ENCODE measurements at regions not wholly inside any gene's neighbourhood (a gene's known extent, or its start where the extent isn't known, plus 50 kb on each side); places are given as distances from the start of the nearest gene placed in this dataset.

- no peaks in the 10 kb centered on the region for H3K36me3 ChIP-seq (ENCODE audit: control insufficient read depth, insufficient read depth, low read length)
- H3K4me1 ChIP-seq (ENCODE audit: control insufficient read depth, insufficient read depth, low read length) = 0 out of 2 replicates have a peak, but pooled peaks cover 7% of the 10 kb centered on the region
- H3K27ac ChIP-seq (ENCODE audit: low read depth, low read length) = peak overlapping the region; percentile 42
- H3K27me3 ChIP-seq (ENCODE audit: control insufficient read depth, insufficient read depth, low read length) = no peaks in the 10 kb centered on the region
- no peak overlapping the region for H3K9ac ChIP-seq (ENCODE audit: low read depth, low read length)
- no peak overlapping the region for H3K4me3 ChIP-seq (ENCODE audit: low read depth, low read length)
- H3K9me3 ChIP-seq (ENCODE audit: control insufficient read depth, insufficient read depth, low read length) = peaks cover 18% of the 10 kb centered on the region
These were observed 110.9 kb downstream of the ASB7 start for GRCh38 chr15:100713163-100713867.

DNA sequence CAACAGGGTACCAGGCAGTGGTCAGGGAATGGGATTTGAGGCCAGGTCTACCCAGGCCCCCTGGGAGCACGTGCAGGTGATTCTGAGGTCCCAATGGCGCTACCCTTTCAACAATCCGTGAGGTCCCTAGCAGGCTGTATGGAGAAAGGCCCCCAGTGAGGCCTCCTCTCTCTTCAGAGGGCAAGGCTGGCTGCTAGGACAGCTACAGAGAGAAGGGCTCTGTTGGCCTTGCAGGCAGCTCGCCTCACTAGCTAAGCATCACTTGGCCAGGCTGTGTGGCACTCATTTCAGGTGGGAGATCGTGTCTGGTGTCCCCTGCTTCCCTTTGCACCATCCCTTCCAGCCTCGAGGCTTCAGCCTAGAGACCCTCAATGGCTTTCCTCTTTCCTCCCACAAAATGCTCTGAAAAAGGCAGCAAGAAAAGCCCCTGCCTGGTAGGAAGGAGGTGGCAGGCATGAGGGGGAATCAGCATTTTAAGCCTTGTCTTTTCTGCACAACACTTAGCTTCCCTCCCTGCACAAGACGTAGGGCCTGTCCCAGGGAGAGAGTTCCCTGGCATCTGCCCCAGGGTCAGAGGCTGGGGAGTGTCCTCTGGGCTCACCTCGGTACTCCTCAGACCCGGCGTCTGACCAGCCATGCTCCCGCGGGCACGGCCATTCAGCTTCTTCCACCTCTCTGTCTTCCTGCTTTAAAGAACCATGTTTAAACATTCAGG is 111.8 kb downstream of the ASB7 start:
- H3K27me3 ChIP-seq (ENCODE audit: control insufficient read depth, insufficient read depth, low read length) = no peaks in the 10 kb centered on the region
- no peak overlapping the region for H3K9ac ChIP-seq (ENCODE audit: low read depth, low read length)
- no peaks in the 10 kb centered on the region for H3K36me3 ChIP-seq (ENCODE audit: control insufficient read depth, insufficient read depth, low read length)
- 0 out of 2 replicates have a peak, but pooled peaks cover 7% of the 10 kb centered on the region for H3K4me1 ChIP-seq (ENCODE audit: control insufficient read depth, insufficient read depth, low read length)
- H3K9me3 ChIP-seq (ENCODE audit: control insufficient read depth, insufficient read depth, low read length) = peaks cover 14% of the 10 kb centered on the region
- H3K4me3 ChIP-seq (ENCODE audit: low read depth, low read length) = no peak overlapping the region
- H3K27ac ChIP-seq (ENCODE audit: low read depth, low read length) = no peak overlapping the region

DNA sequence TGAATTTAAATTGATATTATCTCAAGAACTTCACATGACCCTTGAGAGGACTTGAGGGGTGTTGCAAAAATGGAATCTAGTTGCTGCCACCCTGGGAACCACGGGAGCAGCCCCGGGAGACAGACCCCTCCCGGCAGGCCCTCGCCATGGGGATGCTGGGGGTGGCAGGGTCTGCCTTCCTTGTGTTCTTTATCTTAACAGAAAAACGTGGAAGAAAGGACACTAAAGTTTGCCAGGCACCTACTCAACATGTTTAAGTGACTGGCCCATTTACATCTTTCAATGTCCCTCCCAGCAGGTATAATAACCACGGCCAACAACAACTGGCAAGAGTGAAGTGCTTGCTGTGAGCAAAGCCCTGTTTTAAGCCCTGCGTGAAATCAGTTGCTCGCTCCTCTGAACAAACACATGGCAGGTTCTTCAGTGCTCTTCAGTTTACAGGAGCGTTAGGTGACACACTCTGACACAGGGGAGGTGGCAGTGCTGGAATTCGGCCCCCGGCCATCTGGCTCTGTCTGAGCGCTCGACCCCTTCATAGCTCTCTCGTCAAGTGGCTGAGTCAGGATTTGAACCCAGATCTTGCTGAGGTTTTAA is 112.5 kb downstream of the ASB7 start:
- Histone ChIP-seq H3K27ac (ENCODE audit: low read depth, low read length) (no peak overlapping the region), H3K9ac (ENCODE audit: low read depth, low read length) (no peak overlapping the region), H3K36me3 (ENCODE audit: control insufficient read depth, insufficient read depth, low read length) (no peaks in the 10 kb centered on the region)

DNA sequence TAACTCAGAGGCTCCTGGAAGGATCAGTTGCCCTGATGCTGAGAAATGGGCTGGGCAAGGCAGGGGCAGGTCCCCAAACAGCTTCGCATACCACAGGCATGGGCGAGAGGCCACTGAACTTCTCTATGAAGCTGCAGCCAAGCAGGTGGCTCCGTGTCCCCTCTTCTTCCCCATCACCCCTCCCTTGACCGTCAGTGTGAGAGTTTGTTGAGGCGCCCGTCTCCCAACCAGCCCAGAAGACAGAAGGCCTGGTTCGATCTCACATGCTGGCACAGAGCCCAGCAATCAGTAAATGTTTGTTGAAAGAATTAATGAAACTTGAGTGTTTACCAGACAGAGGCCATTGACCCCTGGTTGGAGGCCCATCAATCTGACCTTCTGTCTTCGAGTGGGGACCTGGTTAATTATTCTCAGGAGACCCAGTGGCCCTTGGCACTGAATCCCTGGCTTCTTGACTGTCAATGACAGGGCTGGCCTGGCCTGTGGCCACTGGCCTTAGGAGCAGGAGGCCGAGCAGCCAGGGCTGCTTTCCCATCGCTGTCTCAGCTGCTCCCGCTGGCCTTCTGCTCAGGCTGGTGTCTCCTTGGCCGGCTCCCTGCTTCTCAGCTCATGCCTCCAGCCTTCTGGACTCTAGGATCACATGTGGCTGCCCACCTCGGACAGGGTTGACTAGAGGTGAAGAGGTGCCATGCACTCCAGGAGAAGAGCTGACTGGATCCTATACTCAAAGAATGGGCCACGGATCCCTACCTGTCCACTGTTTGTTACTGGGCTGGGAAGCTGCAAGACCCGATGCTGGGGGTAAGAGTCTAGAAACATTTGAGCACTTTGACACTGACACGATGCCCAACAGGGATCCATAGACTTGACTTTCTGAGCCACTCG is 113.4 kb downstream of the ASB7 start:
- H3K4me3 ChIP-seq (ENCODE audit: low read depth, low read length) = no peak overlapping the region
- H3K9me3 ChIP-seq (ENCODE audit: control insufficient read depth, insufficient read depth, low read length) = peaks cover under 1% of the 10 kb centered on the region; the same call in 1 of the 2 replicates
- H3K9ac ChIP-seq (ENCODE audit: low read depth, low read length) = no peak overlapping the region
- H3K27ac ChIP-seq (ENCODE audit: low read depth, low read length) = no peak overlapping the region
- no peaks in the 10 kb centered on the region for H3K36me3 ChIP-seq (ENCODE audit: control insufficient read depth, insufficient read depth, low read length)
- H3K27me3 ChIP-seq (ENCODE audit: control insufficient read depth, insufficient read depth, low read length) = no peaks in the 10 kb centered on the region
- H3K4me1 ChIP-seq (ENCODE audit: control insufficient read depth, insufficient read depth, low read length) = 0 out of 2 replicates have a peak, but pooled peaks cover 7% of the 10 kb centered on the region

More for the DNA sequence above, 112.5 kb downstream of the ASB7 start:
- Histone ChIP-seq H3K4me3 (ENCODE audit: low read depth, low read length) (no peak overlapping the region), H3K27me3 (ENCODE audit: control insufficient read depth, insufficient read depth, low read length) (no peaks in the 10 kb centered on the region), H3K9me3 (ENCODE audit: control insufficient read depth, insufficient read depth, low read length) (peaks cover 10% of the 10 kb centered on the region), H3K4me1 (ENCODE audit: control insufficient read depth, insufficient read depth, low read length) (0 out of 2 replicates have a peak, but pooled peaks cover 7% of the 10 kb centered on the region)

- Histone ChIP-seq H3K27ac (ENCODE audit: low read depth, low read length) (no peak overlapping the region), H3K9ac (ENCODE audit: low read depth, low read length) (no peak overlapping the region), H3K9me3 (ENCODE audit: control insufficient read depth, insufficient read depth, low read length) (no peaks in the 10 kb centered on the region), H3K27me3 (ENCODE audit: control insufficient read depth, insufficient read depth, low read length) (no peaks in the 10 kb centered on the region), H3K4me1 (ENCODE audit: control insufficient read depth, insufficient read depth, low read length) (0 out of 2 replicates have a peak, but pooled peaks cover 7% of the 10 kb centered on the region), H3K4me3 (ENCODE audit: low read depth, low read length) (no peak overlapping the region), H3K36me3 (ENCODE audit: control insufficient read depth, insufficient read depth, low read length) (no peaks in the 10 kb centered on the region)
These were observed 114.2 kb downstream of the ASB7 start for GRCh38 chr15:100716456-100717085.

DNA sequence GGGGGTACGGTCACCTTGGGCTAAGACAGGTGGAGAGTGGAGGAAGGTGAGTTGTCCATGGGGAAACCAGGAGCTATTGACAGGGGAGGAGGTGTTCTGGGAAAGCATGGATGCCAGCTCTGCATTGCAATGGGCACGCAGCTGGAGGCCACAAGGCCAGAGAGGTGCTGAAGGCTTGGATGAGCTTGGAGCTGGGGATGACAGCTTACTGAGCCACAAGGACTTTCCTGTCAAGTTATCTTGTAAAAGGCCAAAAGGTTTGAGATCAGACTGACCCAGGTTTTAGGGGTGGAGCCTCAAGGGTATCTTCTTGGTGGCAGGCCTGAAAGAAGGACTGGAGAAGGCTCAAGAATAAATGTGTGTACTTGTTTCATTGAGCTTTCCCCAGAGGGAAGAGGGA is 115.2 kb downstream of the ASB7 start:
- Histone ChIP-seq H3K27me3 (ENCODE audit: control insufficient read depth, insufficient read depth, low read length) (no peaks in the 10 kb centered on the region), H3K4me3 (ENCODE audit: low read depth, low read length) (no peak overlapping the region), H3K9me3 (ENCODE audit: control insufficient read depth, insufficient read depth, low read length) (no peaks in the 10 kb centered on the region), H3K4me1 (ENCODE audit: control insufficient read depth, insufficient read depth, low read length) (0 out of 2 replicates have a peak, but pooled peaks cover 7% of the 10 kb centered on the region), H3K9ac (ENCODE audit: low read depth, low read length) (no peak overlapping the region), H3K27ac (ENCODE audit: low read depth, low read length) (no peak overlapping the region), H3K36me3 (ENCODE audit: control insufficient read depth, insufficient read depth, low read length) (no peaks in the 10 kb centered on the region)

DNA sequence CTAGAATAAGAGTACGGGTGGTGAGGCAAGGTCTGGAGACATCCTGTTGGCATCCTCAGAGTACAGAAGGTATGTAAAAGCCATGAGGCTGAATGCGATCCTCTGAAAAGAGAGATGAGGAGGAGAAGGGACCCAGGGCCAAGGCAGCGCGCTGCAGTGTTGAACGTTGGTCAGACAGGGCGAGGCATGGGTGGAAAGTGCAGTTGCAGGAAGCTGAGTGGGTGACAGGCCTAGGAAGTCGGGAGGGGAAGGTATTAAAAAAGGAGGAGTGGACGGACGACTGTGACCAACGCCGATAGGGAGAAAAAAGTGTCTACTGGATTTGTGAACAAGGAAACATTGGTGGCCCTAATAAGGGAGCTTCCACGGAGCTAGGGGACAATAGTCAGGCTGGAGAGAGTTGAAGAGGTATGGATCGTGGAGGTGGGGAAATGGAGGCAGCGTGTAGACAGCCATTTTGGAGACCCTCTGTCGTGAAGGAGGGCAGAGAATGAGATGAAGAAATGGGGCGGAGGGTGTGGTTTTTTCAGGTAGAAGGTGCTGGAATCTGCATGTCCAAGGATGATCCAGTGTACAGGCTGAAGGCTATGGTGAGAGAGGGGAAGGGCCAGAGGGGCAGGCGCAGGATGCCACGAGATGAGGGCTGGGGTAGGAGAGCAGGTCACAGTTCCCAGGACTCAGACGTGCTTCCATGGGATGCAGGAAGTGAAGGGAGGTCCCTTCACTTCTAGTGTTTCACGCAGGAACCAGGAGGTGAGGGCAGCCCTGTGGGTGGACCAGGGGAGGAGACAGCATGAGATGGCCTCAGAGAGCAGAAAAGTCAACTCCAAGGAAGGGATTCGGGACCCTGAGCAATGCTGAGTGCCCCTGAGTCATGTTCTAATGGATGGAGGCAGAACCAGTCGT is 115.9 kb downstream of the ASB7 start:
- 0 out of 2 replicates have a peak, but pooled peaks cover 4% of the 10 kb centered on the region for H3K4me1 ChIP-seq (ENCODE audit: control insufficient read depth, insufficient read depth, low read length)
- no peaks in the 10 kb centered on the region for H3K27me3 ChIP-seq (ENCODE audit: control insufficient read depth, insufficient read depth, low read length)
- no peak overlapping the region for H3K27ac ChIP-seq (ENCODE audit: low read depth, low read length)
- H3K9me3 ChIP-seq (ENCODE audit: control insufficient read depth, insufficient read depth, low read length) = no peaks in the 10 kb centered on the region
- H3K9ac ChIP-seq (ENCODE audit: low read depth, low read length) = no peak overlapping the region
- H3K36me3 ChIP-seq (ENCODE audit: control insufficient read depth, insufficient read depth, low read length) = no peaks in the 10 kb centered on the region
- no peak overlapping the region for H3K4me3 ChIP-seq (ENCODE audit: low read depth, low read length)

- Histone ChIP-seq H3K4me3 (ENCODE audit: low read depth, low read length) (no peak overlapping the region), H3K27me3 (ENCODE audit: control insufficient read depth, insufficient read depth, low read length) (no peaks in the 10 kb centered on the region), H3K27ac (ENCODE audit: low read depth, low read length) (no peak overlapping the region), H3K36me3 (ENCODE audit: control insufficient read depth, insufficient read depth, low read length) (no peaks in the 10 kb centered on the region), H3K4me1 (ENCODE audit: control insufficient read depth, insufficient read depth, low read length) (no peaks in the 10 kb centered on the region), H3K9me3 (ENCODE audit: control insufficient read depth, insufficient read depth, low read length) (no peaks in the 10 kb centered on the region), H3K9ac (ENCODE audit: low read depth, low read length) (no peak overlapping the region)
These were observed 118.1 kb downstream of the ASB7 start for GRCh38 chr15:100720406-100720967.

GRCh38 chr15:100721758-100722550 is 119.6 kb downstream of the ASB7 start:
- Histone ChIP-seq H3K9ac (ENCODE audit: low read depth, low read length) (no peak overlapping the region), H3K4me1 (ENCODE audit: control insufficient read depth, insufficient read depth, low read length) (no peaks in the 10 kb centered on the region), H3K36me3 (ENCODE audit: control insufficient read depth, insufficient read depth, low read length) (no peaks in the 10 kb centered on the region), H3K4me3 (ENCODE audit: low read depth, low read length) (no peak overlapping the region), H3K27ac (ENCODE audit: low read depth, low read length) (peak overlapping the region; percentile 24), H3K9me3 (ENCODE audit: control insufficient read depth, insufficient read depth, low read length) (no peaks in the 10 kb centered on the region), H3K27me3 (ENCODE audit: control insufficient read depth, insufficient read depth, low read length) (no peaks in the 10 kb centered on the region)

Measured in HUES48 (cell line).